Bronchial epithelial cell (primary cell): ENCODE measurements at regions not wholly inside any gene's neighbourhood (a gene's known extent, or its start where the extent isn't known, plus 50 kb on each side); places are given as distances from the start of the nearest gene placed in this dataset.

ENCODE experiments used
- DNase-seq: peaks from one replicate; pipeline ENCODE4 v3.0.0-alpha.2; 2010; ENCODE audit warnings: low read depth
- FAIRE-seq: peaks from 2 replicates; lab custom pipeline; 2011; peaks lifted over from hg19 to GRCh38; lab: Jason Lieb, UNC
- H3K27me3 ChIP-seq: 2 replicates; pipeline ENCODE4 v1.5.1; 2011; ENCODE audit warnings: low read length; ENCODE audit not compliant: control insufficient read depth, insufficient read depth
- H3K36me3 ChIP-seq: 2 replicates; pipeline ENCODE4 v1.5.1; 2011; ENCODE audit warnings: low read length; ENCODE audit not compliant: control insufficient read depth, insufficient read depth
- H3K4me3 ChIP-seq: 2 replicates; pipeline ENCODE4 v1.5.1; 2011; ENCODE audit warnings: mild to moderate bottlenecking, low read depth, low read length, control low read depth
- CTCF ChIP-seq: IDR thresholded peaks from 2 replicates; pipeline ENCODE4 v1.5.1; 2011; ENCODE audit warnings: mild to moderate bottlenecking, moderate library complexity, low read length, control low read depth, inconsistent platforms; ENCODE audit not compliant: insufficient read depth, severe bottlenecking

- Histone ChIP-seq H3K27me3 (no peaks in the 10 kb centered on the region), H3K4me3 (no peak overlapping the region), H3K36me3 (no peaks in the 10 kb centered on the region)
- FAIRE-seq (no peak), DNase-seq (no peak)
- no peak for TF ChIP-seq CTCF
Measured at GRCh38 chr9:109830545-109830944, 50.5 kb downstream of the PALM2AKAP2 start.

GRCh38 chr9:109831998-109832658 lies 52.1 kb downstream of the PALM2AKAP2 start:
- DNase-seq: no peak
- no peak for FAIRE-seq

GRCh38 chr9:109834855-109835254 lies 54.9 kb downstream of the PALM2AKAP2 start:
- no peak overlapping the region for H3K4me3 ChIP-seq
- H3K36me3 ChIP-seq: no peaks in the 10 kb centered on the region
- no peaks in the 10 kb centered on the region for H3K27me3 ChIP-seq
- no peak for DNase-seq
- no peak for FAIRE-seq
- TF ChIP-seq CTCF: no peak

More at GRCh38 chr9:109831998-109832658, 52.1 kb downstream of the PALM2AKAP2 start:
- TF ChIP-seq CTCF: no peak
- Histone ChIP-seq H3K4me3 (no peak overlapping the region), H3K36me3 (no peaks in the 10 kb centered on the region), H3K27me3 (no peaks in the 10 kb centered on the region)

GRCh38 chr9:109843641-109844040 lies 63.6 kb downstream of the PALM2AKAP2 start:
- Histone ChIP-seq H3K36me3 (no peaks in the 10 kb centered on the region), H3K4me3 (no peak overlapping the region), H3K27me3 (no peaks in the 10 kb centered on the region)
- TF ChIP-seq CTCF: no peak
- DNase-seq (no peak), FAIRE-seq (no peak)

- FAIRE-seq (no peak), DNase-seq (no peak)
- no peak for TF ChIP-seq CTCF
- H3K4me3 ChIP-seq: no peak overlapping the region
- no peaks in the 10 kb centered on the region for H3K36me3 ChIP-seq
- H3K27me3 ChIP-seq: no peaks in the 10 kb centered on the region
Measured at GRCh38 chr9:109845226-109845625, 65.2 kb downstream of the PALM2AKAP2 start.

GRCh38 chr9:109846776-109847175 lies 66.8 kb downstream of the PALM2AKAP2 start:
- H3K36me3 ChIP-seq: no peaks in the 10 kb centered on the region
- no peak for TF ChIP-seq CTCF
- no peaks in the 10 kb centered on the region for H3K27me3 ChIP-seq
- FAIRE-seq (no peak), DNase-seq (no peak)
- no peak overlapping the region for H3K4me3 ChIP-seq
